GM12891 (cell line): ENCODE measurements at regions not wholly inside any gene's neighbourhood (a gene's known extent, or its start where the extent isn't known, plus 50 kb on each side); places are given as distances from the start of the nearest gene placed in this dataset.

Experiments
- PAX5 ChIP-seq: IDR thresholded peaks from 2 replicates; pipeline ENCODE4 v1.6.1; 2011; ENCODE audit warnings: low read length, moderate library complexity, mild to moderate bottlenecking; ENCODE audit not compliant: insufficient read depth, severe bottlenecking
- POLR2A ChIP-seq: IDR thresholded peaks from 2 replicates; pipeline ENCODE4 v1.6.1; 2011; ENCODE audit warnings: low read depth, low read length, control low read depth
- POLR2AphosphoS5 ChIP-seq: IDR thresholded peaks from 2 replicates; pipeline ENCODE4 v1.6.1; 2011; ENCODE audit warnings: low read depth, low read length, control low read depth
- SPI1 ChIP-seq: IDR thresholded peaks from 2 replicates; pipeline ENCODE4 v1.6.1; 2011; ENCODE audit warnings: low read depth, low read length, control low read depth
- TAF1 ChIP-seq: IDR thresholded peaks from 2 replicates; pipeline ENCODE4 v1.6.1; 2011; ENCODE audit warnings: low read depth, low read length, control low read depth

DNA sequence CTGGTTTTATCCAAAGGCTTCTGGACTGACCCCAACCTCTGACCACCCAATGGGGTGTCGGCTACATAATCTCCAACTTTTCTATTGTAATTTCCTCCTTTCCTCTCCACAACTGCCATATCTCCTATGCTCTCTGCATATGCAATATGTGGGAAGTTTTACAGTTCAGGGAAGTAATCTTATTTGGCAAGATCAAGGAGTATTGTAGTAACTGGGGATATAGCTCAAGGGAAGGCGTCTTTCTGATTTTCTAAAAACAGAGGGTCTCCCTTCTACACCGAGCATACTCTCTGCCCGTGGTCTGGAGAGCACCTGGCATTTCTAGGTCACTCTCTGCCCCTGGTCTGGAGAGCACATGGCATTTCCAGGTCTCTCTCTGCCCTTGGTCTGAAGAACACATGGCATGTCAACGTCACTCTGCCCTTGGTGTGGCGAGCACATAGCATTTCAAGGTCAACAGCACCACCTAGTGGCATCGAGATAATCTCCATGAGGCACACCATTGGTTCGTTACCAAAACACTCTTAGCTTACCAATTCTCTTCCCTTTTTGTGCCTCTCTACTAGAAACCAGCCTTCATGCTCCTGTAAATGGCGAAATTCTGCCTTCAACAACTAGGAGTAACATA, 616.4 kb upstream of the NUDT12 start:
- TF ChIP-seq POLR2AphosphoS5 (no peak), PAX5 (no peak), POLR2A (no peak), SPI1 (no peak), TAF1 (no peak)
